ENCODE measurements at regions not wholly inside any gene's neighbourhood (a gene's known extent, or its start where the extent isn't known, plus 50 kb on each side); places are given as distances from the start of the nearest gene placed in this dataset.

- H3K4me1 ChIP-seq: no peaks in the 10 kb centered on the region
- no peaks in the 10 kb centered on the region for H3K36me3 ChIP-seq
- H3K27me3 ChIP-seq (replicated peaks in 1 of 7): no peaks in the 10 kb centered on the region
- no peak for DNase-seq
- no peak overlapping the region for H3K4me3 ChIP-seq
- intact Hi-C loops (cut with DNase I; ENCODE audit: low total_unique reads): no loop called here
- TF ChIP-seq POLR2A (IDR thresholded peaks at IDR 0.05) (no peak), POLR2AphosphoS5 (IDR thresholded peaks at IDR 0.05) (no peak), CTCF (IDR thresholded peaks at IDR 0.05 in 8 of 11, conservative IDR thresholded peaks at IDR 0.05 in 3 of 11) (no peak)
- peaks cover 0 to 3% (median 0%) of the 10 kb centered on the region in 8 donors for H3K9me3 ChIP-seq
- no peak overlapping the region for H3K27ac ChIP-seq
Observed at GRCh38 chr13:78105656-78106055, 187.0 kb upstream of the EDNRB start.

DNA sequence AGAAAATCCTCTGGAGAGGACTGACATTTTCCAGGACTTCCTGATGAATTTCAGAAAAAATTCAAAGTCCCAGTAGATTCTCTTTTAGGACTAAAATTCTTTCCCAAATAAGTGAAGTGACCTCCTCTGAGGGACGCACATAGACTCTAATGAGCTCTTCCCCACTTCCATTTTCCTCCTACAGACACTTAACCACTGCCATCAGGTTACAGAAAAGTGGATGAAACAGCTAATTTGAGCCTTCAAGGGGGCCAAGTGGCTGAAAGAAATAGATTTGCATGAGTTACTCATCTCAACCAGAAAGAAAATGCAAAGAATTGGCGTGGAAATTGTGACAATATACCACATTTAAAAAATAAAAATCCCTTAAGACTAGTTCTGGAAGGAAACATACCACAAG lies 185.3 kb upstream of the EDNRB start:
- Histone ChIP-seq H3K4me3 (no peak overlapping the region), H3K9me3 (no peaks in the 10 kb centered on the region), H3K36me3 (no peaks in the 10 kb centered on the region), H3K4me1 (no peaks in the 10 kb centered on the region), H3K27ac (no peak overlapping the region), H3K27me3 (replicated peaks in 1 of 7) (no peaks in the 10 kb centered on the region)
- DNase-seq: no peak
- intact Hi-C loops (cut with DNase I; ENCODE audit: low total_unique reads): no loop called here
- TF ChIP-seq CTCF (IDR thresholded peaks at IDR 0.05 in 8 of 11, conservative IDR thresholded peaks at IDR 0.05 in 3 of 11) (no peak), POLR2A (IDR thresholded peaks at IDR 0.05) (no peak), POLR2AphosphoS5 (IDR thresholded peaks at IDR 0.05) (no peak)
- 77 to 96% (median 88%) methylated on average over 2 of the region's 2 CpGs for WGBS, 5 donors

GRCh38 chr13:78102741-78103140 lies 184.1 kb upstream of the EDNRB start:
- no peak for TF ChIP-seq CTCF (IDR thresholded peaks at IDR 0.05 in 8 of 11, conservative IDR thresholded peaks at IDR 0.05 in 3 of 11)
- no peak for TF ChIP-seq POLR2A (IDR thresholded peaks at IDR 0.05)
- TF ChIP-seq POLR2AphosphoS5 (IDR thresholded peaks at IDR 0.05): no peak
- Histone ChIP-seq H3K27ac (peak overlapping the region in 2 of 8 donors; percentile 32 to 43), H3K27me3 (replicated peaks in 1 of 7) (no peaks in the 10 kb centered on the region), H3K4me3 (no peak overlapping the region), H3K36me3 (no peaks in the 10 kb centered on the region), H3K9me3 (no peaks in the 10 kb centered on the region), H3K4me1 (no peaks in the 10 kb centered on the region)
- intact Hi-C loops (cut with DNase I; ENCODE audit: low total_unique reads): no loop called here
- WGBS, 5 donors: 76 to 91% (median 85%) methylated on average over 2 of the region's 2 CpGs
- DNase-seq: no peak

DNA sequence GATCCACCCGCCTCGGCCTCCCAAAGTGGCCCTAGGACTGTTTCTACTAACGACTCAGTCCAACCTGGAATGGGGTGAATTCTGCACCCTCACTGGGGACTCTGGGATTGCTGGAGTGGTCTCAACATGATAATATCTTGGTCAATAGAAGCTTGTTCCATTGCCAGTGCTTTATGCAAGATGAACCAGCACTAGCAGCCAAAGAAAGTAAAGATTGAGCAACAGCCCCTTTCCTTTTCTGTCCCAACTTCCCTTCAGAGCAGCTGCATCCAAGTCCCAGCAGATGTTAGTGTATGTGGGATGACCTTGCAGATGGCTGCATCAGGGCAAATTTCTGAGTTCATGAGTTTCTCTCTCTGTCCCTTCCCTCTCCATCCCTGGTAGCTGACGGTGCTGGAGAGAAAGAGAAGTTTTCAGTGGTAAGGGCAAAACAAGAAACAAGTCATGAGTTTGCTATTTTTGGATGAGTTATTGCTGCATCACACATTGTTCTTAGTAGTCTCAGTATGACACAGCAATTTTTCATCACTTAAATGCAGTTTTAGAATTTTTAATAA lies 183.6 kb upstream of the EDNRB start:
- TF ChIP-seq POLR2AphosphoS5 (IDR thresholded peaks at IDR 0.05) (peak in 1 of 3 donors; percentile 58), CTCF (IDR thresholded peaks at IDR 0.05 in 8 of 11, conservative IDR thresholded peaks at IDR 0.05 in 3 of 11) (no peak), POLR2A (IDR thresholded peaks at IDR 0.05) (no peak)
- intact Hi-C loops (cut with DNase I; ENCODE audit: low total_unique reads): no loop called here
- no peak overlapping the region for H3K4me3 ChIP-seq
- DNase-seq: no peak
- H3K9me3 ChIP-seq: no peaks in the 10 kb centered on the region
- H3K27me3 ChIP-seq (replicated peaks in 1 of 7): no peaks in the 10 kb centered on the region
- 61 to 72% (median 67%) methylated on average over 4 of the region's 4 CpGs for WGBS, 5 donors
- H3K27ac ChIP-seq: peak overlapping the region in 3 of 8 donors; percentile 26 to 43 (median 32)
- H3K4me1 ChIP-seq: no peaks in the 10 kb centered on the region
- no peaks in the 10 kb centered on the region for H3K36me3 ChIP-seq
